ENCODE measurements at regions not wholly inside any gene's neighbourhood (a gene's known extent, or its start where the extent isn't known, plus 50 kb on each side); places are given as distances from the start of the nearest gene placed in this dataset.

GRCh38 chr12:85657836-85658630, 178.2 kb downstream of the RASSF9 start:
- TF ChIP-seq EZH2 (IDR thresholded peaks at IDR 0.05; ENCODE audit: borderline replicate concordance), result no peak
- TF ChIP-seq, protein P1, sequence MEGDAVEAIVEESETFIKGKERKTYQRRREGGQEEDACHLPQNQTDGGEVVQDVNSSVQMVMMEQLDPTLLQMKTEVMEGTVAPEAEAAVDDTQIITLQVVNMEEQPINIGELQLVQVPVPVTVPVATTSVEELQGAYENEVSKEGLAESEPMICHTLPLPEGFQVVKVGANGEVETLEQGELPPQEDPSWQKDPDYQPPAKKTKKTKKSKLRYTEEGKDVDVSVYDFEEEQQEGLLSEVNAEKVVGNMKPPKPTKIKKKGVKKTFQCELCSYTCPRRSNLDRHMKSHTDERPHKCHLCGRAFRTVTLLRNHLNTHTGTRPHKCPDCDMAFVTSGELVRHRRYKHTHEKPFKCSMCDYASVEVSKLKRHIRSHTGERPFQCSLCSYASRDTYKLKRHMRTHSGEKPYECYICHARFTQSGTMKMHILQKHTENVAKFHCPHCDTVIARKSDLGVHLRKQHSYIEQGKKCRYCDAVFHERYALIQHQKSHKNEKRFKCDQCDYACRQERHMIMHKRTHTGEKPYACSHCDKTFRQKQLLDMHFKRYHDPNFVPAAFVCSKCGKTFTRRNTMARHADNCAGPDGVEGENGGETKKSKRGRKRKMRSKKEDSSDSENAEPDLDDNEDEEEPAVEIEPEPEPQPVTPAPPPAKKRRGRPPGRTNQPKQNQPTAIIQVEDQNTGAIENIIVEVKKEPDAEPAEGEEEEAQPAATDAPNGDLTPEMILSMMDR (IDR thresholded peaks at IDR 0.05; ENCODE audit: poor library complexity), result no peak
